OCI-LY1 (cell line): ENCODE measurements at regions not wholly inside any gene's neighbourhood (a gene's known extent, or its start where the extent isn't known, plus 50 kb on each side); places are given as distances from the start of the nearest gene placed in this dataset.

Experiments used
- H2AFZ ChIP-seq: fragments of 200-600 bp; sonication (generic), shearing (Covaris generic); 2 replicates; pipeline ENCODE4 v1.6.0; 2014; ENCODE audit warnings: antibody characterized with exemption, mild to moderate bottlenecking, low read length
- H3F3A ChIP-seq: fragments of 200-600 bp; sonication (generic), shearing (Covaris generic); 2 replicates; pipeline ENCODE4 v1.6.0; 2014; ENCODE audit warnings: mild to moderate bottlenecking, antibody characterized with exemption, low read length, moderate library complexity; ENCODE audit not compliant: insufficient read depth
- H3K27ac ChIP-seq: fragments of 200-600 bp; sonication (generic); 2 replicates; pipeline ENCODE4 v1.5.1; 2014; ENCODE audit warnings: low read length, mixed run types, mild to moderate bottlenecking, low read depth; ENCODE audit not compliant: poor library complexity, severe bottlenecking
- H3K27me3 ChIP-seq: fragments of 200-600 bp; sonication (generic); 2 replicates; pipeline ENCODE4 v1.6.0; 2014; ENCODE audit warnings: antibody characterized with exemption, mild to moderate bottlenecking, low read length, moderate library complexity; ENCODE audit not compliant: insufficient read depth
- H3K36me3 ChIP-seq: fragments of 200-600 bp; sonication (generic); 2 replicates; pipeline ENCODE4 v1.6.1; 2014; ENCODE audit warnings: mild to moderate bottlenecking, antibody characterized with exemption, low read length, moderate library complexity, mixed read lengths; ENCODE audit not compliant: insufficient read depth
- H3K4me1 ChIP-seq: fragments of 200-600 bp; sonication (generic); 2 replicates; pipeline ENCODE4 v1.5.1; 2014; ENCODE audit warnings: mild to moderate bottlenecking, low read length, moderate library complexity; ENCODE audit not compliant: insufficient read depth, severe bottlenecking
- H3K4me2 ChIP-seq: fragments of 200-600 bp; sonication (generic), shearing (Covaris generic); 2 replicates; pipeline ENCODE4 v1.6.1; 2014; ENCODE audit warnings: low read length
- H3K4me3 ChIP-seq: fragments of 200-600 bp; sonication (generic); 2 replicates; pipeline ENCODE4 v1.5.1; 2014; ENCODE audit warnings: low read length, low read depth, mild to moderate bottlenecking, mixed read lengths; ENCODE audit not compliant: poor library complexity, severe bottlenecking
- H3K79me2 ChIP-seq: fragments of 200-600 bp; shearing (Covaris generic); 2 replicates; pipeline ENCODE4 v1.6.1; 2016; ENCODE audit warnings: mixed run types, low read length, mixed read lengths; ENCODE audit not compliant: insufficient read depth
- H3K9ac ChIP-seq: fragments of 200-600 bp; sonication (generic), shearing (Covaris generic); 2 replicates; pipeline ENCODE4 v1.6.1; 2014; ENCODE audit warnings: mild to moderate bottlenecking, low read length, mixed read lengths
- H3K9me2 ChIP-seq: fragments of 200-600 bp; sonication (generic), shearing (Covaris generic); 2 replicates; pipeline ENCODE4 v1.6.1; 2014; ENCODE audit warnings: low read depth, mild to moderate bottlenecking, low read length, mixed read lengths
- H3K9me3 ChIP-seq: fragments of 200-600 bp; shearing (Covaris generic); 2 replicates; pipeline ENCODE4 v1.6.1; 2014; ENCODE audit warnings: low read length, mixed read lengths
- H4K20me1 ChIP-seq: fragments of 200-600 bp; sonication (generic), shearing (Covaris generic); 2 replicates; pipeline ENCODE4 v1.6.0; 2016; ENCODE audit warnings: mild to moderate bottlenecking, low read length; ENCODE audit not compliant: insufficient read depth
- CTCF ChIP-seq: fragments of 200-600 bp; sonication (generic), shearing (Covaris generic); IDR thresholded peaks from 2 replicates; pipeline ENCODE4 v1.5.1; 2017; ENCODE audit warnings: mild to moderate bottlenecking, antibody characterized with exemption, low read length, moderate library complexity, mixed read lengths
- EZH2 ChIP-seq: fragments of 200-600 bp; sonication (generic), shearing (Covaris generic); IDR thresholded peaks from 2 replicates; pipeline ENCODE4 v1.8.0; 2017; ENCODE audit warnings: borderline replicate concordance, mixed run types, mild to moderate bottlenecking, antibody characterized with exemption, low read length, moderate library complexity, mixed read lengths

- H3F3A ChIP-seq: no peaks in the 10 kb centered on the region
- H2AFZ ChIP-seq: no peak overlapping the region
- H3K4me1 ChIP-seq: no peaks in the 10 kb centered on the region
- H3K4me2 ChIP-seq: no peak overlapping the region
- no peaks in the 10 kb centered on the region for H3K9me3 ChIP-seq
- H3K36me3 ChIP-seq: no peaks in the 10 kb centered on the region
- no peaks in the 10 kb centered on the region for H4K20me1 ChIP-seq
- no peaks in the 10 kb centered on the region for H3K27me3 ChIP-seq
- no peak overlapping the region for H3K4me3 ChIP-seq
- H3K79me2 ChIP-seq: no peaks in the 10 kb centered on the region
- no peak overlapping the region for H3K9ac ChIP-seq
- H3K9me2 ChIP-seq: no peaks in the 10 kb centered on the region
- no peak for TF ChIP-seq CTCF
- TF ChIP-seq EZH2: no peak
- no peak overlapping the region for H3K27ac ChIP-seq
Observed at GRCh38 chr6:93889713-93890112, 470.4 kb upstream of the EPHA7 start.

GRCh38 chr6:93886416-93886815 is 467.1 kb upstream of the EPHA7 start:
- no peaks in the 10 kb centered on the region for H3K4me1 ChIP-seq
- no peaks in the 10 kb centered on the region for H3K79me2 ChIP-seq
- H3K9me2 ChIP-seq: no peaks in the 10 kb centered on the region
- no peaks in the 10 kb centered on the region for H3K36me3 ChIP-seq
- H3K27ac ChIP-seq: no peak overlapping the region
- H3K27me3 ChIP-seq: no peaks in the 10 kb centered on the region
- H3F3A ChIP-seq: no peaks in the 10 kb centered on the region
- H3K4me3 ChIP-seq: no peak overlapping the region
- H3K4me2 ChIP-seq: no peak overlapping the region
- no peaks in the 10 kb centered on the region for H4K20me1 ChIP-seq
- no peak overlapping the region for H2AFZ ChIP-seq
- no peak for TF ChIP-seq EZH2
- TF ChIP-seq CTCF: no peak
- H3K9ac ChIP-seq: no peak overlapping the region
- no peaks in the 10 kb centered on the region for H3K9me3 ChIP-seq

GRCh38 chr6:93859971-93860370 is 440.6 kb upstream of the EPHA7 start:
- Histone ChIP-seq H3K4me2 (no peak overlapping the region), H3K9me2 (no peaks in the 10 kb centered on the region), H4K20me1 (no peaks in the 10 kb centered on the region), H3K4me1 (no peaks in the 10 kb centered on the region), H3K4me3 (no peak overlapping the region), H3K9ac (no peak overlapping the region), H3F3A (no peaks in the 10 kb centered on the region), H3K79me2 (no peaks in the 10 kb centered on the region), H3K27me3 (no peaks in the 10 kb centered on the region), H3K36me3 (no peaks in the 10 kb centered on the region), H3K27ac (no peak overlapping the region), H3K9me3 (no peaks in the 10 kb centered on the region), H2AFZ (no peak overlapping the region)
- TF ChIP-seq EZH2 (no peak), CTCF (no peak)
